HepG2 (cell line): ENCODE measurements at regions not wholly inside any gene's neighbourhood (a gene's known extent, or its start where the extent isn't known, plus 50 kb on each side); places are given as distances from the start of the nearest gene placed in this dataset.

ENCODE experiments used
- ATAC-seq: fragments of 200-7000 bp; cut with Tn5 transposase; 3 replicates; pipeline ENCODE4 v1.9.1; 2020; ENCODE audit warnings: mild to moderate bottlenecking, moderate library complexity
- BruUV-seq: library from RNA; stranded (reverse); fragments of 400-500 nt; replicated peaks from 2 replicates; lab custom pipeline; 2021; lab: Mats Ljungman, UMichigan
- CTCF ChIA-PET: fragments of 300-600 bp; formaldehyde crosslinking; extraction: SDS; loops from one replicate; lab custom pipeline; 2021; ENCODE audit warnings: low total read pairs, inconsistent platforms, low intra/inter-chr PET ratio; lab: Yijun Ruan, JAX
- POLR2A ChIA-PET: fragments of 350-600 bp; sonication (Branson Sonifier 250); formaldehyde crosslinking; loops from one replicate; lab custom pipeline; 2020; ENCODE audit warnings: antibody characterized with exemption, inconsistent platforms; lab: Yijun Ruan, JAX
- DNase-seq: peaks from one replicate; pipeline ENCODE4 v3.0.0-alpha.2; 2015; ENCODE audit warnings: low spot score
- FAIRE-seq: peaks from 3 replicates; lab custom pipeline; 2011; peaks lifted over from hg19 to GRCh38; lab: Jason Lieb, UNC
- H2AFZ ChIP-seq: one replicate; pipeline ENCODE4 v1.6.1; 2011; ENCODE audit warnings: low read length, inconsistent platforms
- H3K27ac ChIP-seq: fragments of 300-600 bp; 3 replicates; pipeline ENCODE4 v1.8.0; 2011; ENCODE audit warnings: mixed run types, mild to moderate bottlenecking, mixed read lengths, low read length, inconsistent platforms; ENCODE audit not compliant: insufficient read depth; ENCODE audit errors: extremely low read length
- H3K27me3 ChIP-seq, 2 experiments: fragments of 200-600 bp in 1 of 2; 2 replicates in 1 of 2; 3 replicates in 1 of 2; pipeline versions ENCODE4 v1.6.0 to v1.8.0; 2011; ENCODE audit warnings: low read length in 2 of 2, mild to moderate bottlenecking in 2 of 2, moderate library complexity in 2 of 2, inconsistent platforms in 1 of 2; ENCODE audit not compliant: insufficient read depth in 2 of 2, control insufficient read depth in 1 of 2
- H3K36me3 ChIP-seq, 2 experiments: fragments of 200-600 bp in 1 of 2; replicated peaks in 1 of 2; 2 replicates in 1 of 2; 3 replicates in 1 of 2; pipeline versions ENCODE4 v1.5.1 to v1.8.0; 2011; ENCODE audit warnings: low read length in 2 of 2, inconsistent platforms in 1 of 2; ENCODE audit not compliant: insufficient read depth in 2 of 2, control insufficient read depth in 1 of 2
- H3K4me1 ChIP-seq: 2 replicates; pipeline ENCODE4 v1.5.1; 2012; ENCODE audit warnings: low read length, inconsistent platforms; ENCODE audit not compliant: insufficient read depth
- H3K4me2 ChIP-seq: 2 replicates; pipeline ENCODE4 v1.6.0; 2011; ENCODE audit warnings: low read depth, low read length, inconsistent platforms
- H3K4me3 ChIP-seq, 3 experiments: fragments of 200-600 bp in 1 of 3; sonication (generic), shearing (Covaris generic) in 1 of 3; replicated peaks in 1 of 3; 2 replicates each; pipeline ENCODE4 v1.5.1; 2011 to 2016; ENCODE audit warnings: low read length in 3 of 3, inconsistent platforms in 2 of 3, low read depth in 2 of 3, mild to moderate bottlenecking in 2 of 3, control low read depth in 1 of 3, mixed read lengths in 1 of 3; ENCODE audit not compliant: insufficient read depth in 1 of 3
- H3K79me2 ChIP-seq: one replicate; pipeline ENCODE4 v1.6.1; 2011; ENCODE audit warnings: low read length, inconsistent platforms; ENCODE audit not compliant: insufficient read depth
- H3K9ac ChIP-seq: 2 replicates; pipeline ENCODE4 v1.6.0; 2011; ENCODE audit warnings: mild to moderate bottlenecking, low read depth, low read length, inconsistent platforms; ENCODE audit not compliant: insufficient read depth
- H3K9me3 ChIP-seq: 2 replicates; pipeline ENCODE4 v1.5.1; 2012; ENCODE audit warnings: mild to moderate bottlenecking, low read length
- H4K20me1 ChIP-seq: 2 replicates; pipeline ENCODE4 v1.6.0; 2011; ENCODE audit warnings: inconsistent platforms, mild to moderate bottlenecking, low read length, moderate library complexity; ENCODE audit not compliant: insufficient read depth
- ATF2 ChIP-seq: sonication (generic); formaldehyde crosslinking; IDR thresholded peaks from 2 replicates; pipeline ENCODE4 v1.4.0; 2020; ENCODE audit warnings: missing genetic modification reagents
- EEA1 ChIP-seq: sonication (generic); formaldehyde crosslinking; IDR thresholded peaks from 2 replicates; pipeline ENCODE4 v1.5.1; 2020; ENCODE audit warnings: mild to moderate bottlenecking, missing genetic modification reagents, borderline replicate concordance
- KDM1A ChIP-seq: IDR thresholded peaks from 2 replicates; pipeline ENCODE4 v1.6.1; 2016; ENCODE audit warnings: missing compliant biosample characterization
- NR2F6 ChIP-seq, 2 experiments: IDR thresholded peaks; 2 replicates each; pipeline ENCODE4 v1.6.1; 2016; ENCODE audit warnings: antibody characterized with exemption in 1 of 2, mild to moderate bottlenecking in 1 of 2
- PCBP1 ChIP-seq: fragments of 200-400 bp; formaldehyde crosslinking; IDR thresholded peaks from 2 replicates; pipeline ENCODE4 v1.6.1; 2017; ENCODE audit warnings: mild to moderate bottlenecking, low read depth, low read length, borderline replicate concordance
- SMC3 ChIP-seq: IDR thresholded peaks from 2 replicates; pipeline ENCODE4 v1.6.1; 2011; ENCODE audit warnings: low read length, improper control_type of control experiment
- TCF12 ChIP-seq, 2 experiments: fragments of 450-650 bp in 1 of 2; sonication (generic) in 1 of 2; formaldehyde crosslinking in 1 of 2; IDR thresholded peaks; 2 replicates each; pipeline versions ENCODE4 v1.6.1 to v1.8.0; 2017 to 2022; ENCODE audit warnings: antibody characterized with exemption in 1 of 2, mild to moderate bottlenecking in 1 of 2, missing genetic modification reagents in 1 of 2, moderate library complexity in 1 of 2
- THAP9 ChIP-seq: sonication (generic); formaldehyde crosslinking; IDR thresholded peaks from 2 replicates; pipeline ENCODE4; 2020; ENCODE audit warnings: missing genetic modification reagents, mild to moderate bottlenecking, borderline replicate concordance
- TRIM24 ChIP-seq: sonication (generic); formaldehyde crosslinking; IDR thresholded peaks from 2 replicates; pipeline ENCODE4 v1.8.0; 2022; ENCODE audit warnings: mild to moderate bottlenecking, missing genetic modification reagents
- TSC22D2 ChIP-seq: sonication (generic); formaldehyde crosslinking; IDR thresholded peaks from 2 replicates; pipeline ENCODE4 v1.5.1; 2020; ENCODE audit warnings: missing genetic modification reagents, mild to moderate bottlenecking, borderline replicate concordance
- ZNF660 ChIP-seq: sonication (generic); formaldehyde crosslinking; IDR thresholded peaks from 2 replicates; pipeline ENCODE4 v1.5.1; 2020; ENCODE audit warnings: mild to moderate bottlenecking, low read depth, missing genetic modification reagents, borderline replicate concordance
- WGBS: methylation state at CpG from one replicate; pipeline ENCODE4 v1.1.6; 2017; ENCODE audit warnings: low lambda C conversion rate; 5-methylcytosine and 5-hydroxymethylcytosine counted together
- in situ Hi-C: cut with HindIII; loops from 2 replicates; pipeline ENCODE4 v1.10.0; 2017; ENCODE audit warnings: low pct_unique_long_range_greater_than_20kb; ENCODE audit not compliant: extremely low pct_ligation_motif_present
- intact Hi-C: fragments of 100-400 bp; cut with micrococcal nuclease; formaldehyde crosslinking; loops from one replicate; pipeline ENCODE4 v1.10.0; 2022; ENCODE audit not compliant: unreplicated experiment
- TF ChIP-seq, protein P1 (sequence below): sonication (generic); formaldehyde crosslinking; IDR thresholded peaks from 2 replicates; pipeline ENCODE4 v1.4.0; 2020; ENCODE audit warnings: missing genetic modification reagents

DNA sequence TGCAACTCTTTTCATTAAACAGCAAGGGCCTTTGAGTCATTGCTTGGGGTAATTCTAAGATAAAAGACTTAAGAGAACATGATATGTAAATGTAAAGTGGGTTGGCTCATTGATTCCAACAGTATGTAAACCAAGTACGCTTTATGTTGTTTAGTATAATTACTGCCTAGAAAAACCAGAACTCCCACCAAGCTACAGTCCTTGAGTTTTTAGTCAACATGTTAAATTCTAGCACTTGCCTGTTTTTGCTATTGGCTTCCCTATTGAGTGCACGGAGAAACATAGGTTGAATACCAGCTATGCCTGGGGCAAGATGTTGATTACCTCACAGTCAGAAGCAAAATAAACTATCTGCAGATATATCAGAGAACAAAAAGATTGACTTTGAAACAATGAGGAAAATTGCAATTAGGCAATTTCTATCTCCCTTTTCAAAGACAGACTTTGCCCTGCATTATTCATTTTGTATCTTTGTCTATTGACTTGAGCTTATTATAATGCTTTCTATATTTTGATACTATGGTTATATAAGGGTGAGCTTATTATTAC lies 179.3 kb downstream of the ZPLD1 start:
- POLR2A ChIA-PET = no interaction called here
- in situ Hi-C loops (no loop called here), intact Hi-C loops (no loop called here)
- FAIRE-seq (no peak), DNase-seq (no peak), ATAC-seq (no peak)
- Histone ChIP-seq H3K27me3 (no peaks in the 10 kb centered on the region), H3K4me1 (no peaks in the 10 kb centered on the region), H3K4me2 (no peak overlapping the region), H3K27ac (no peak overlapping the region), H3K79me2 (no peaks in the 10 kb centered on the region), H3K9me3 (no peaks in the 10 kb centered on the region), H4K20me1 (no peaks in the 10 kb centered on the region), H2AFZ (no peak overlapping the region), H3K4me3 (no peak overlapping the region), H3K36me3 (no peaks in the 10 kb centered on the region), H3K9ac (no peak overlapping the region)
- whole genome bisulfite sequencing = 5% methylated on average over 2 of the region's 2 CpGs
- no peak for TF ChIP-seq PCBP1
- no peak for TF ChIP-seq TRIM24 (CRISPR knock-in tag)
- TF ChIP-seq EEA1 (CRISPR knock-in tag) = no peak
- BruUV-seq = no TSS peak
- CTCF ChIA-PET = no interaction called here

DNA sequence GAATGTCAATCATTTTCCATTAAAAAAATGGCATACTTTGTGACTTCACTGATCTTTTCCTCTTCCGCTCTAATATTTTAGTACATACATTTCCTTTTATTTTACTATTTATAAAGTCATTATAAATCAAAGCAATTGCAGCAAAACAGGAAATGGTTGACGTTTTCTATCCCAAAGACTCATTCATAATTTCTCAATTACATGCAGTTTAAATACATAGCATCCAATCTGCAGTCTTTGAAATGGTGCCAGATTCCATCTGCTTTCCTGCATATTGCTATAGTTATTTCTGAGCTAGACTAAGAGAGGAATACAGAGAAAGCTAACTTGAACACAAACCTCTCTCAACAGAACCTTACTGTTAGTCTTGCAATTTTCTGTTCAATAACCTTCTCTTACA lies 179.8 kb downstream of the ZPLD1 start:
- intact Hi-C loops = no loop called here
- 0% methylated on average over 2 of the region's 2 CpGs for WGBS
- Histone ChIP-seq H3K27ac (no peak overlapping the region), H3K79me2 (no peaks in the 10 kb centered on the region), H3K27me3 (no peaks in the 10 kb centered on the region), H3K4me3 (no peak overlapping the region), H3K4me2 (no peak overlapping the region), H3K9me3 (no peaks in the 10 kb centered on the region), H4K20me1 (no peaks in the 10 kb centered on the region), H3K36me3 (no peaks in the 10 kb centered on the region), H3K9ac (no peak overlapping the region), H3K4me1 (no peaks in the 10 kb centered on the region), H2AFZ (no peak overlapping the region)
- CTCF ChIA-PET = no interaction called here
- BruUV-seq = no TSS peak
- no peak for ATAC-seq
- no peak for DNase-seq
- POLR2A ChIA-PET = no interaction called here
- FAIRE-seq = no peak
- in situ Hi-C loops = no loop called here
- TF ChIP-seq ZNF660 (CRISPR knock-in tag) (no peak), ATF2 (CRISPR knock-in tag) (no peak), KDM1A (CRISPR knock-in tag) (no peak), TCF12 (IDR thresholded peaks at IDR 0.05) (no peak), TCF12 (CRISPR knock-in tag; IDR thresholded peaks at IDR 0.05) (no peak), NR2F6 (IDR thresholded peaks at IDR 0.05) (no peak), NR2F6 (CRISPR knock-in tag; IDR thresholded peaks at IDR 0.05) (no peak), THAP9 (CRISPR knock-in tag) (no peak), TSC22D2 (CRISPR knock-in tag) (no peak), SMC3 (no peak)
- TF ChIP-seq, protein P1, sequence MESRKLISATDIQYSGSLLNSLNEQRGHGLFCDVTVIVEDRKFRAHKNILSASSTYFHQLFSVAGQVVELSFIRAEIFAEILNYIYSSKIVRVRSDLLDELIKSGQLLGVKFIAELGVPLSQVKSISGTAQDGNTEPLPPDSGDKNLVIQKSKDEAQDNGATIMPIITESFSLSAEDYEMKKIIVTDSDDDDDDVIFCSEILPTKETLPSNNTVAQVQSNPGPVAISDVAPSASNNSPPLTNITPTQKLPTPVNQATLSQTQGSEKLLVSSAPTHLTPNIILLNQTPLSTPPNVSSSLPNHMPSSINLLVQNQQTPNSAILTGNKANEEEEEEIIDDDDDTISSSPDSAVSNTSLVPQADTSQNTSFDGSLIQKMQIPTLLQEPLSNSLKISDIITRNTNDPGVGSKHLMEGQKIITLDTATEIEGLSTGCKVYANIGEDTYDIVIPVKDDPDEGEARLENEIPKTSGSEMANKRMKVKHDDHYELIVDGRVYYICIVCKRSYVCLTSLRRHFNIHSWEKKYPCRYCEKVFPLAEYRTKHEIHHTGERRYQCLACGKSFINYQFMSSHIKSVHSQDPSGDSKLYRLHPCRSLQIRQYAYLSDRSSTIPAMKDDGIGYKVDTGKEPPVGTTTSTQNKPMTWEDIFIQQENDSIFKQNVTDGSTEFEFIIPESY (CRISPR knock-in tag) = no peak
